Mesothelial cell of epicardium (in vitro differentiated cells): ENCODE measurements at regions not wholly inside any gene's neighbourhood (a gene's known extent, or its start where the extent isn't known, plus 50 kb on each side); places are given as distances from the start of the nearest gene placed in this dataset.
"Not testable (repeated sequence)": the region's sequence is repeated elsewhere in the genome, so short reads cannot be mapped to it uniquely, and the experiment has no call there.

Experiments
- DNase-seq, 2 experiments: peaks; one replicate each; pipeline ENCODE4 v3.0.0; 2021; ENCODE audit warnings: low spot score in 2 of 2; ENCODE audit not compliant: unreplicated experiment in 2 of 2
- H3K27ac Mint-ChIP-seq: 2 replicates; pipeline ENCODE4 v1.8.0; 2021; ENCODE audit warnings: mixed read lengths
- H3K27me3 Mint-ChIP-seq: 2 replicates; pipeline ENCODE4 v1.8.0; 2021; ENCODE audit warnings: low read depth, mixed read lengths
- H3K36me3 Mint-ChIP-seq: 2 replicates; pipeline ENCODE4 v1.8.0; 2021; ENCODE audit warnings: mixed read lengths
- H3K4me1 Mint-ChIP-seq: 2 replicates; pipeline ENCODE4 v1.8.0; 2021; ENCODE audit warnings: mixed read lengths
- H3K4me3 Mint-ChIP-seq: 2 replicates; pipeline ENCODE4 v1.8.0; 2021; ENCODE audit warnings: mild to moderate bottlenecking, moderate library complexity, mixed read lengths
- H3K9me3 Mint-ChIP-seq: 2 replicates; pipeline ENCODE4 v1.8.0; 2021; ENCODE audit warnings: mixed read lengths
- CTCF ChIP-seq: fragments of 200-600 bp; sonication (generic); IDR thresholded peaks from one replicate; pipeline ENCODE4 v1.5.0; 2021; ENCODE audit warnings: antibody characterized with exemption; ENCODE audit not compliant: unreplicated experiment

GRCh38 chr4:66475596-66475995, 805.3 kb upstream of the EPHA5 start:
- no peak overlapping the region for H3K27ac Mint-ChIP-seq
- peaks cover 3% of the 10 kb centered on the region for H3K4me1 Mint-ChIP-seq
- H3K36me3 Mint-ChIP-seq, result peaks cover 2% of the 10 kb centered on the region
- H3K9me3 Mint-ChIP-seq, result peaks cover 19% of the 10 kb centered on the region
- no peak for TF ChIP-seq CTCF
- no peak for DNase-seq
- H3K4me3 Mint-ChIP-seq, result no peak overlapping the region
- no peaks in the 10 kb centered on the region for H3K27me3 Mint-ChIP-seq

GRCh38 chr4:66465111-66465510, 794.8 kb upstream of the EPHA5 start:
- Mint-ChIP-seq H3K9me3 (peaks cover 17% of the 10 kb centered on the region), H3K4me3 (no peak overlapping the region), H3K4me1 (peaks cover 9% of the 10 kb centered on the region)

GRCh38 chr4:66462890-66463289, 792.6 kb upstream of the EPHA5 start:
- H3K36me3 Mint-ChIP-seq, H3K27me3 Mint-ChIP-seq, H3K27ac Mint-ChIP-seq, H3K4me1 Mint-ChIP-seq, DNase-seq, H3K4me3 Mint-ChIP-seq: not testable (repeated sequence)
- H3K9me3 Mint-ChIP-seq, result peaks cover 27% of the 10 kb centered on the region

More at GRCh38 chr4:66465111-66465510, 794.8 kb upstream of the EPHA5 start:
- DNase-seq, result no peak
- no peaks in the 10 kb centered on the region for H3K27me3 Mint-ChIP-seq
- H3K27ac Mint-ChIP-seq, result no peak overlapping the region
- no peak for TF ChIP-seq CTCF
- no peaks in the 10 kb centered on the region for H3K36me3 Mint-ChIP-seq

- no peak for TF ChIP-seq CTCF
- peaks cover 4% of the 10 kb centered on the region for H3K4me1 Mint-ChIP-seq
- no peaks in the 10 kb centered on the region for H3K27me3 Mint-ChIP-seq
- peaks cover 2% of the 10 kb centered on the region for H3K9me3 Mint-ChIP-seq
- H3K36me3 Mint-ChIP-seq, result no peaks in the 10 kb centered on the region
- DNase-seq, result no peak
- no peak overlapping the region for H3K27ac Mint-ChIP-seq
- no peak overlapping the region for H3K4me3 Mint-ChIP-seq
Measured at GRCh38 chr4:66451741-66452140, 781.5 kb upstream of the EPHA5 start.

- Mint-ChIP-seq H3K36me3 (no peaks in the 10 kb centered on the region), H3K9me3 (no peaks in the 10 kb centered on the region), H3K4me3 (no peak overlapping the region), H3K27me3 (no peaks in the 10 kb centered on the region), H3K27ac (no peak overlapping the region), H3K4me1 (peaks cover 12% of the 10 kb centered on the region)
- DNase-seq, result no peak
- TF ChIP-seq CTCF, result no peak
Measured at GRCh38 chr4:66443008-66443407, 772.7 kb upstream of the EPHA5 start.

- no peak overlapping the region for H3K4me3 Mint-ChIP-seq
- no peak for TF ChIP-seq CTCF
- peaks cover 8% of the 10 kb centered on the region for H3K4me1 Mint-ChIP-seq
- no peaks in the 10 kb centered on the region for H3K36me3 Mint-ChIP-seq
- peaks cover 8% of the 10 kb centered on the region for H3K9me3 Mint-ChIP-seq
- no peaks in the 10 kb centered on the region for H3K27me3 Mint-ChIP-seq
- DNase-seq, result no peak
- no peak overlapping the region for H3K27ac Mint-ChIP-seq
Measured at GRCh38 chr4:66439508-66439907, 769.2 kb upstream of the EPHA5 start.
